GM12874 (cell line): ENCODE measurements at regions not wholly inside any gene's neighbourhood (a gene's known extent, or its start where the extent isn't known, plus 50 kb on each side); places are given as distances from the start of the nearest gene placed in this dataset.

Experiments
- CTCF ChIP-seq: IDR thresholded peaks from 2 replicates; pipeline ENCODE4 v1.5.1; 2011; ENCODE audit warnings: low read depth, mild to moderate bottlenecking, control low read depth, low read length, moderate library complexity; ENCODE audit not compliant: insufficient read depth

GRCh38 chr9:89687188-89687587 is 82.4 kb downstream of the GADD45G start:
- TF ChIP-seq CTCF: no peak

- no peak for TF ChIP-seq CTCF
Measured at GRCh38 chr9:89687848-89688247, 83.0 kb downstream of the GADD45G start.

- TF ChIP-seq CTCF: no peak
Measured at GRCh38 chr9:89690334-89690912, 85.6 kb downstream of the GADD45G start.

- no peak for TF ChIP-seq CTCF
Measured at GRCh38 chr9:89695441-89695891, 90.7 kb downstream of the GADD45G start.

- no peak for TF ChIP-seq CTCF
Measured at GRCh38 chr9:89696780-89697179, 92.0 kb downstream of the GADD45G start.

- TF ChIP-seq CTCF: no peak
Measured at GRCh38 chr9:89697553-89697952, 92.7 kb downstream of the GADD45G start.

- no peak for TF ChIP-seq CTCF
Measured at GRCh38 chr9:89698411-89699005, 93.7 kb downstream of the GADD45G start.
